ENCODE measurements at regions not wholly inside any gene's neighbourhood (a gene's known extent, or its start where the extent isn't known, plus 50 kb on each side); places are given as distances from the start of the nearest gene placed in this dataset.

GRCh38 chr3:66163222-66163621 lies 57.6 kb upstream of the SLC25A26 start:
- TF ChIP-seq TCF7L2 (IDR thresholded peaks at IDR 0.05; ENCODE audit: low read depth, low read length) (no peak), REST (IDR thresholded peaks at IDR 0.05; ENCODE audit: insufficient read depth in 1 of 2, low read depth in 2 of 2, low read length in 1 of 2) (no peak), SIN3A (IDR thresholded peaks at IDR 0.05; ENCODE audit: borderline replicate concordance, insufficient read depth, low read depth, low read length) (no peak), CTCF (IDR thresholded peaks at IDR 0.05) (no peak), POLR2AphosphoS5 (IDR thresholded peaks at IDR 0.05; ENCODE audit: low read depth, low read length) (no peak)
- intact Hi-C loops (cut with micrococcal nuclease; ENCODE audit: unreplicated experiment): no loop called here
- Histone ChIP-seq H3K9me3 (ENCODE audit: control insufficient read depth, insufficient read depth, low read depth, low read length) (no peaks in the 10 kb centered on the region), H3K4me3 (ENCODE audit: low read depth in 2 of 2, low read length in 2 of 2) (no peak overlapping the region), H3K36me3 (ENCODE audit: control insufficient read depth, insufficient read depth, low read length) (no peaks in the 10 kb centered on the region), H3K27me3 (ENCODE audit: control insufficient read depth, insufficient read depth, low read length) (peaks cover 5% of the 10 kb centered on the region; the same call in 1 of the 2 replicates), H3K27ac (ENCODE audit: low read length) (no peak overlapping the region), H3K4me1 (ENCODE audit: control insufficient read depth, insufficient read depth, low read length) (no peaks in the 10 kb centered on the region)
- CTCF ChIA-PET: no interaction called here
- DNase-seq (ENCODE audit: low read depth, low spot score): no peak
- POLR2A ChIA-PET: no interaction called here
- in situ Hi-C loops (cut with HindIII; ENCODE audit: low pct_unique_long_range_greater_than_20kb, low sequenced_read_pairs): no loop called here
- no TSS peak for BruUV-seq (replicated peaks)
- ATAC-seq: no peak

GRCh38 chr3:66162766-66163165 lies 58.0 kb upstream of the SLC25A26 start:
- ChIA-PET POLR2A (no interaction called here), CTCF (no interaction called here)
- no peak overlapping the region for H3K4me3 ChIP-seq (ENCODE audit: low read depth in 2 of 2, low read length in 2 of 2)
- ATAC-seq (no peak), DNase-seq (ENCODE audit: low read depth, low spot score) (no peak)
- no peaks in the 10 kb centered on the region for H3K4me1 ChIP-seq (ENCODE audit: control insufficient read depth, insufficient read depth, low read length)
- peaks cover 5% of the 10 kb centered on the region; the same call in 1 of the 2 replicates for H3K27me3 ChIP-seq (ENCODE audit: control insufficient read depth, insufficient read depth, low read length)
- no TSS peak for BruUV-seq (replicated peaks)
- in situ Hi-C loops (cut with HindIII; ENCODE audit: low pct_unique_long_range_greater_than_20kb, low sequenced_read_pairs) (no loop called here), intact Hi-C loops (cut with micrococcal nuclease; ENCODE audit: unreplicated experiment) (no loop called here)
- no peaks in the 10 kb centered on the region for H3K36me3 ChIP-seq (ENCODE audit: control insufficient read depth, insufficient read depth, low read length)
- no peaks in the 10 kb centered on the region for H3K9me3 ChIP-seq (ENCODE audit: control insufficient read depth, insufficient read depth, low read depth, low read length)
- no peak for TF ChIP-seq CTCF (IDR thresholded peaks at IDR 0.05)
- TF ChIP-seq REST (IDR thresholded peaks at IDR 0.05; ENCODE audit: insufficient read depth in 1 of 2, low read depth in 2 of 2, low read length in 1 of 2): no peak
- TF ChIP-seq SIN3A (IDR thresholded peaks at IDR 0.05; ENCODE audit: borderline replicate concordance, insufficient read depth, low read depth, low read length): no peak
- no peak for TF ChIP-seq TCF7L2 (IDR thresholded peaks at IDR 0.05; ENCODE audit: low read depth, low read length)
- H3K27ac ChIP-seq (ENCODE audit: low read length): no peak overlapping the region
